ENCODE measurements at regions not wholly inside any gene's neighbourhood (a gene's known extent, or its start where the extent isn't known, plus 50 kb on each side); places are given as distances from the start of the nearest gene placed in this dataset.
A peak's percentile ranks its signal among the peaks of the same experiment; 100 is the strongest.
"Not testable (repeated sequence)": the region's sequence is repeated elsewhere in the genome, so short reads cannot be mapped to it uniquely, and the experiment has no call there.

DNA sequence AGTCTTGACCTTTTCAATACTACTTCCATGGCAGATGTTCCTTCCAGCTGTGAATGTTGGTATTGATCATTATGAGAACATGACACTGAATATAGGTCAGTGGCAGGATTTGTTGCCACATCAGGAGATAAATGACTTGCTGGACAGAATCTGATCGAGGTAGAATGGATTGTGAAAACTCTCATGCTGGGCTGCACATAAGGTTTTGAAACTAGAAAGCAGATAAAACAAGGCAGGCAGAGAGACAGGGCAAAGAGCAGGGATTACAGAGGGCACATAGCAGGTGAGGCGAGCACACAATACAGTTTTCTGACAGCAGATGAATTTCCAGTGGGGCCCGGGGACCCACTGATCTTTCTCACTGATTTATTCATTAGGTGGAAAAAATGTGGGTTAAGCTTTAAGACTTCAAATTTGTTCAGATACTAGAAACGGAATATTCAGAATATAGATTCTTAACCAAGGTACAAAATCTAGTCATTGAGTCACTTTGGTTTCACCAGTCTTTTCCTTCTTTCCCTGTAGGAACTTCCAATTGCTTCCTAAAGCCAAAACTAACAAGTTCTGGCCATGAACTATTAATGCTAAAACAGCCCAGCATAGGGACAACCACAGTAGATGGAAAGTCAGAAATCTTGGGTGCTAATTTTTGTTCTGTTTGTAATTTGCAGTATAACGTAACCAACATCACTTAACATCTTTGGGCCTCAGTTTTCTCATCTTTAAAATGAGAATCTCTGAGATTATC, 296.0 kb upstream of the PTBP2 start:
- DNase-seq (ENCODE audit: low spot score): peak; percentile 8

DNA sequence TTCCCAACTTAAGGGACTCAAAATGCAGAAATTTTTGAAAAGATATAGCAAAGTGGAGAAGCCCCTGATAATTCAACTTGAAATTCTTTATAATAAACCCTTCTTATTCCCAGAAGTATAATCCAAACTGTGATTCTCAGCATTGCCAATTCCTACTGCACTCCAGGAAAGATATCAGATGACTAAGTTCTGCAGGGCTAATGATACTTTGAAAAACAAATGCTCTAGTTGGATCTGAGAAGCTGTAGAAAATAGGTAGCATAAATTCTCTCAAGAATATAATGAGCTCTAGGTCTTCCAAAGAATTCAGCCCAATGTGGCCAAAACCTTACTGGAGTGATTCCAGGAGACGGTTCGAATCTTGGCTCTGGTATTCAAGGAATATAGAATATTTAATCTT, 294.0 kb upstream of the PTBP2 start:
- DNase-seq (ENCODE audit: low spot score): no peak

DNA sequence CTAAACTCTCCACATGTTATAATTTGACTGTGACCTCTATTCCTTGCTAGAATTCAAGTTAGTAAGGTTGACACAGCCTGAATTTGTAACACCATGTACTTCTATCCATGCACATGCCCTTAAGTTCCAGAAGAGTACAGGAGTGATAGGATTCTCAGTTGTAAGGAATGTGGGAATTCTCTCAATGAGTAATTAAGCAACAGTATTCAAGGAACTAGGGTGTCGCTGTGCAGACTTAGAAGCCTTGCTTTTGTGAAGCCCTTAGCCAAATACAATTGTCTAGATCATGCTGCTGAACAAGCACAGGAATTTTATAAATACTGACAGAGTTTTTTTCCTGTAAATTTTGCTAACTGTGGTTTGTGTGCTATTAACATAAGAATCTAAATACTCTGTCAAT, 276.3 kb upstream of the PTBP2 start:
- DNase-seq (ENCODE audit: low spot score): no peak

DNA sequence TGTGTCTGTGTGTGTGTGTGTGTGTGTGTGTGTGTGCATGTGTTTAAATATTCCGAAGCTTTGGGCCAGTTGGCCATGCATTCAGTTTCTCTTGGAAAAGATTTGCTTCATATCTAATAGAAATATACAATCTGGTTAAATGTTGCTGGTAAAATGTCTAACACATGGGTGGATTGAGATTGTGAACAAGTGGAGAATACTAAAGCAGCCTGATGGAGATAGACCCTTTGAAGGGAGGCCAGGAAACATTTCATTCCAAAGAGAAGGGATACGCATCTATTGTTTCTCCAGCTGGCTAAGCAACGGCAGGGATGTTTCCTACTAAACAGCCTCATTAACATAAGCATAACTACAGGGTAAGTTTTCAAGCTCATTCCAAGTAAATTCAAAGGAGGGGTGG, 257.5 kb upstream of the PTBP2 start:
- DNase-seq (ENCODE audit: low spot score): no peak

DNA sequence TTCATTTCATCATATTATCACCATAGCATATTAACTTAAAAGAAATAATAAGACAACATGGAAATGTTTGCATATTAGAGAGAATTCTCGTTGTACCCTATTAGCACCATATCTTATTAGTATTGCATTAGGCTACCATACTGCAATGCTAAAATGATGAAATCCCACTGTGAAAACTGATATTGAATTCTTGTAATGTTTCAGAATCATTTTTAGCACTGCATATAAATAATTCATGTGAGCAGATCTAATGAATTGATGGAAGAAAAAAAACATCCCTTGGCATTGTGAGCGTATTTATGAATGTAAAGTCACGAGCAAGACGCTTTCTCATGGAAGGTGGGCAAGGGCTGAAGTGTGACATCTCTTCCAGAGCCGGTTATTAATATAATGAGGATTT, 257.1 kb upstream of the PTBP2 start:
- DNase-seq (ENCODE audit: low spot score): no peak

DNA sequence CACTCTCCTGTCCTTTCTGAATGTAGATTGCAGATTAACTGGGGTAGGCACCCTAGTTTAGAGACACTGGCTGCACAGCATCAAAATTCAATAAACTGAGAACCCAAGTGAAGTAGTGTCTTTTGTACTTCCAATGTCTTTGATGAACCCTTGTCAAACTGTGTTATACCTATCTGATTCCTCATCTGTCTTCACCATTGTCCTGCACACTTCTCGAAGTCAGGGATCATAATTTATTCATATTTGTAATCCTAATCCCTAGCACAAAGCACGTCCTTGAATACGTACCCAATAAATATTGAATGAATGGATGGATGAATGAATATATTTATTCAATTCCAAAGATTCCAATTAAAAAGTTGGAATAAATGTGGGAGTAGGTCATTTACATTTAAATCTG, 256.6 kb upstream of the PTBP2 start:
- DNase-seq (ENCODE audit: low spot score): no peak

DNA sequence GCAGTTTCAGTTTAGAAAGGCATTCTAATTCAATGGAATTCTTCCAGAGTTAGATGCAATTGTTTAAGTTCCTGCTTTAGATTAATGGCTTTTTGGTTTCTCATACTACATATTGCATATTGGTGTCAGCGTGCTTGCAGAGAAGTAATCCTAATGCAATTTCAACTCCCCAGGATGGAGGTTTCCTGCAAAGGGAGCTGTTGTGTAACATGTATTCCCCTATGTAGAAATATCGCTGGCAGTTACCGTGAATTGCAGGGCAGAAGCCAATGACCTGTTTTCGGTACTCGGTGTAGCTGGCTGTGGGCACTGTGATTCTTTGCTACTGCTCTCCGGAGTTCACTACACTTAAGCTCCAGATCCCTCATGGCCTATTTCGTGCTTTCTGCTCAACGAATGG, 256.1 kb upstream of the PTBP2 start:
- DNase-seq (ENCODE audit: low spot score): peak; percentile 24

DNA sequence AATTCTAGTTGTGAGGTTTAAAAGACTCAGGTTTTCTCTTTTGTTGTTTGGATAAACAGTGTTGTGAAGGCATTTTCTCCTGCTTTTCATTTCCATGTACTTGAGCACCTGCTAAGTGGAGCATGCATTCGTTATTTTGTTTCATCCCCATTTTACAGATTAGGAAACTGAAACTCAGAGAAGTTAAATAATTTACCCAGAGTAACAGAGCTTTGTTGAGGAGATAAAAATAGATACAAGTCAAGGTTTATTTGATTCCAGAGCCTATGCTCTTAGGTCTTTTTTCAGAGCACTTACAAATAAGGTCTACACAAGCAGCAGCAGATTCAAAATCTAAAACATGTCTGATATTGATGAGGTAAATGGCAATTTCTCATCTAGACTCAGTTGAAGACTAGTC, 254.7 kb upstream of the PTBP2 start:
- DNase-seq (ENCODE audit: low spot score): no peak

DNA sequence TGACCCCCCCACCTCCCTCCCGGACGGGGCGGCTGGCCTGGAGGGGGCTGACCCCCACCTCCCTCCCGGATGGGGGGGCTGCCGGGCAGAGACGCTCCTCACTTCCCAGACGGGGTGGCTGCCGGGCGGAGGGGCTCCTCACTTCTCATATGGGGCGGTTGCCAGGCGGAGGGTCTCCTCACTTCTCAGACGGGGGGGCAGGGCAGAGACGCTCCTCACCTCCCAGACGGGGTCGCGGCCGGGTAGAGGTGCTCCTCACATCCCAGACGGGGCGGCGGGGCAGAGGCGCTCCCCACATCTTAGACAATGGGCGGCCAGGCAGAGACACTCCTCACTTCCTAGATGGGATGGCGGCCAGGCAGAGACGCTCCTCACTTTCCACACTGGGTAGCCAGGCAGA, 251.9 kb upstream of the PTBP2 start:
- DNase-seq (ENCODE audit: low spot score): not testable (repeated sequence)

DNA sequence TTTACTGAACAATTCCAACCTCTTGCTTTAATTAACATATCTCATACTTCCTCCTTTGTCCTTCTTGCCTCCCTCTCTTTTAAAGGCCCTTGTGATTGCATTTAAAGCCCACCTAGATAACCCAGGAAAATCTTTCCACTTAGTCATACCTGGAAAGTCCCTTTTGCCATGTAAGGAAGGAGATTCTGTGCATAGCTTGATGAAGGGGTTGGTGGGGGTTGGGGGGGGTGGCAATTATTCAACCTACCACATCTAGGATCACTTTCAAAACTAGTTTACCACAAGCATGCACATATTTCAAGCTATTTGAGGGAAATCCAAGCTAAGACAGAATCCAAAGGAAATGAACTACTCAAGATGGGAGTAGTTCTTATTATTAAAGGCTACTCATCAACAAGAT, 249.1 kb upstream of the PTBP2 start:
- no peak for DNase-seq (ENCODE audit: low spot score)

DNA sequence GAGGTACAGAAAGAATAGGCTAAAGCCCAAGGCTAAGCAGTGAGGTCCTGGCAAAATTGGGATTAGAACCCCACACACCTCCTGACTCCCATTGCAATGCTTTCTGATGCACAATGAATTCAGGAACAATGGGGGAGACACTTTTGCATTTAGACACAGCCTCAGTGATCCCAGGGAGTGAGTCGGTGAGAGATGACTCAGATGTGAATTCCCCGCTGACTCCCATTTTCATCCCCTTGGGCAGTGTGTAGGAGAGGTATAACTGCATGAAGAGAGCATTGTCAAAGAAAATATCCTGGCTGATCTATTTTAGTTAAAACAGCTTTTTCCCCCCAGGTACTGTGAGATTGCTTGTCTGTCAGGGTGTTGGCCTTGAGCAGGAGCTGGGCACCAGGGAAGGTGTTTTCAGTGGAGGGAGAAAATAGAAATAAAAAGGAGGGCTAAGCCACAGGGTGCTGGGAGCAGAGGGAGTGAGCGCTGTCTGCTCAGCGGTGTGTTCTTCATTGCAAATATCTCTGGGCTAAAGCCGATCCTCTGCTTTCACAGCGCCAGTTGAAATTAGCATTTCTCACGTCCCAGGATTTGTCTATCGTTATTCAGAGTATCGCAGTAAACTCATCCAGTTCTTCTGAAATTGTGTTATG, 247.7 kb upstream of the PTBP2 start:
- no peak for DNase-seq (ENCODE audit: low spot score)

DNA sequence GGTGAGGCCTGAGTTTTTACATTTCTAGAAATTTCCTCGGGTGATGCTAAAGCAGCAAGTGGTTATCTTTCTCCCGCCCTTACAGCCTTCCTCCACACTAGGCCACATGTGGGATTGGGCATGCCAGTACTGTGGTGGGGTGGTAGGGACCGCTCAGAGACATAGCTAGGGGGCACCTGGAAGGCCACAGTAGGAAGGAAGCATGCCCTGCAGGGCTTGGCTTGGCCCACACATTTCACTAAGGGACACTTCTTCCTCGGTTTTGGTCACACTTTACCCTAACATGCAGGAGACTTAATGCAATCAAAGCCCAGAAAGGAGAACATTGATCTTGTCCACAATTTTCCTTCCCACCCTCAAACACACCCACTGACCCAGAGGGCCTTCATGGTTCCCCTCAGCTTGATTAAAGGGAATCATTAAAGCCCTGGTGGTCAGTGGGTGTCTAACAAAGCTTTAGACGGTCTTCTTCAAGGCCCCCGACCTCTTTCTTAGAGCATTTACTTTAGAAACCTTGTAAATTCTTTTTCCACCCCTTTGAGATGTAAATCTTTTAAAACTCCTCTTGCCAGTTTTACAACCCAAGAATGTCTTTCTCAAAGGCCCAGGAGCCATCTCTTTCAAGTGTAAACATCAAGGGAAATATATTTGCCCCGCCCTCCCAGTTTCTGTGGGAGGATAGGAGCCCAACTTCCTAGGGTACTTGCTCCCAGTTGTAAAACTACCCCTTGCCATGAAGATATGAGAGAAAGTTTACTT, 246.4 kb upstream of the PTBP2 start:
- DNase-seq (ENCODE audit: low spot score): no peak

DNA sequence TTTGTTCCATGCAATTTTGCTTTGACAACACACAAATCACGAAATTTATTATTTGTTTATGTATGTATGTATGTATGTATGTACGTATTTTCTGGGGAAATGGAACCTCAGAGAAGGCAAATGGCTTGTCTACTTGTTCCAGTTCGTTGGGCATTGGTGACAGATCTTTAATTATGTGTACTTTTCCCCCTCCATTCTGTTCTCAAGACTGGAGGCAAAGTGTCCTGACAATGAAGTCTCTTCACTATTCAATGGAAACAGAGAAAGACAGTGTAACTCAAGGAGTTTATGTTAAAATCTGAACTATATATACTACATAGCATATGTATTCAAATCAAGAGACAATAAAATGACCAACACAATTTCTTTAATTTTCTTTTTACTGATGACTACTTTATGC, 245.7 kb upstream of the PTBP2 start:
- no peak for DNase-seq (ENCODE audit: low spot score)

DNA sequence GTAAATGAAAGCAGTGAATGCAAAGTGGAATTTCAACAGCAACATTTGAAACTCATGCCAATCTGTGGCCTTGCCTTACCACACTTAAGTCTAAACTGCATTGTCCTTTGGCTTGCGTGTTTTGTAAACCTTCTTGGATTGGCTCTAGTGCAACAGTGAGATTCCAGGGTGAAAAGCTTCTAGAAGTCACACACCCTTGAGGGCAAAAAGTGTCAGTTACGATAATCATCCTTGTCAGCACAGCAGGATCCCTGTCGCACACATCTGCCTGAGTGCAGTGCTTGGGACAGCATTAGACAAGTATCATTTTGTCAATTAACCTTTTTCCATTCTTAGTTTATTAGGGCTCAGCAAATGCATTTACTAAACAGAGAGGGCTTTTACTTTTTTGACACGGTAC, 243.4 kb upstream of the PTBP2 start:
- no peak for DNase-seq (ENCODE audit: low spot score)

DNA sequence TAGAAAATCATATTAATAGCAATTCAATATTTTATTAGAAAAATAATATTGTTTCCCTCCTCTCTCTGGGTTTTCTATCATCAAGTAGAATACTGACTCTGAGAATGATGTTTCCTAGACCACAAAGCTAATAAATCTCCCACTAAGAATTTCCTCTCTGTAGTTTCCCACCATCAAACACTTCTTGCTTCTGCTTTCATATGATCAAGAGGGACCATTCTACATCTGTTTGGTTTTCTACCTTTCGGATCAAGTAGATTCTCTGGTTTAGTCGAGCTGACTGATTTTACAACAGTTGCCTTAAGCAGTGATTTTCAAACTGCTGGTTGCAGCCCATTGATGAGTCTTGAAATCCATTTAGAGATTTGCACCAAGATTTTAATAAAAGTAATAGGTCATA, 240.2 kb upstream of the PTBP2 start:
- DNase-seq (ENCODE audit: low spot score): no peak

DNA sequence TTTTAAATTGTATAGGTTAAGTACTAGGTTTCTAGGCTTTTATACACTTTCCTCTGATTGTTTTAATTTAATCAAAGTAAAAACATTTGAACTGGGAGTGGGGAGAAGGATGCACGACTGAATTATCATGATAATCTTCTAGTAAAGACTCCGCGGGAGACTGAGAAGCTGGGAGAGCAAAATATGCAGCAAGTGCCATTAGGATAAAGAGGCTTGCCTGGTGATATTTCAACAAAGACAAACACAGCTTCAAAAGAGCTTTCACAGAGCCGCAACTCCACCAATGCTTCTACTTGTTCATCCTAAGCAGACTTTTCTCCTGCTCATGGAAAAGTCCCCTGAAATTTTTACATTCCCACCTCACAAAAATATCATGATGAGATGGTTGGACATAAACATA, 239.0 kb upstream of the PTBP2 start:
- DNase-seq (ENCODE audit: low spot score): no peak

DNA sequence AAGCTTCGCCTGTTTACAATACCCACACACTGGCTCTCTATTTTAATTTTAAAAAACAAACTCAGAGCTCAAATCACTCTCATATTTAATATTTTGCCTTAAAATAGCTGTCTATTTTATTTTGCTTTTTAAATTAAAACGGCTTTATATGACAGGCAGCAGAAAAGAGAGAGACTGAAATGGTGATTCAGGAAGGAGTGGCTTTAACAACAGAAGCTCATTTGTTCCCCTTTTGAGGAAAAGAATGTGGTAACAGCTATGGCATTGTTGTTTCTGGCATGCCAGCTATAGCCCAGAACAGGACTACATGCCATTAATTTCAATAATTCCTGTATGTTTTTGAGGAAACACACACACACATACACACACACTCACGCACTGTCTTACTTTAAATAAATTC, 234.2 kb upstream of the PTBP2 start:
- DNase-seq (ENCODE audit: low spot score): no peak

DNA sequence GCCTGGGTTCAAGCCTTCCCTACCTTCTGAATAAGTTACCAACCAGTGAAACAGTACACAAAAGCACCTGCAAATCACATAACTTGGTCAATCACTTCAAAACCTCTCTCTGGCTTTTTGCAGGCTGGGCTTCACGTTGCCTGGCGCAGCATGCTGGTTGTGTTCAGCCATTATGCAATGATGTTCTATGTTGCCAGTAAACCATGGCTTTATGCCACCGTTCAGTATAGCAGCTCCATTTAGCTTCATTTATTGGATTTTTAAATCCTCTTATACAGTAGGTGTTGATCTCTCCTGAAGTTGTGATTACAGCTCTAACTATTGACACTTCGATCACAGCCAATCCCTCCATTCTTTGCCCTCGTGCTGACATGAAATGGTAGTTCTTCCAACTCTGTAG, 233.6 kb upstream of the PTBP2 start:
- no peak for DNase-seq (ENCODE audit: low spot score)

DNA sequence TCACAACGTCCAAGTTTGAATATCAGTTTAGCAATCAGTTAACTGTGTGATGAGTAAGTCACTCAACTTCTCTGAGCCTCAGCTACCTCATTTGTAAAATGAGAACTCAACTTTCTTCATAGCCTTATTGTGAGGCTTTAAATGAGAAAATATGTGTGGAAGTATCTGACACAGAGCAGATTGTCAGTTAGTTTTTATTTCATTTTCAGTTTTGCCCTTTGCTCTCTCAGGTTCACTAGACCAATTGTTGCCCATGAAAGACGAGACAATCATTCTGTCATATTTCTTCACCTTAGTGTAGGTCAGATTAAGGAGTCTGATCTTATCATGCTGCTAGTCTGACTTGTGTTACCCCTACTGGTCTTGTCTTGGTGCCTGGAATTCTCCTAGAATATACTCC, 232.8 kb upstream of the PTBP2 start:
- no peak for DNase-seq (ENCODE audit: low spot score)

DNA sequence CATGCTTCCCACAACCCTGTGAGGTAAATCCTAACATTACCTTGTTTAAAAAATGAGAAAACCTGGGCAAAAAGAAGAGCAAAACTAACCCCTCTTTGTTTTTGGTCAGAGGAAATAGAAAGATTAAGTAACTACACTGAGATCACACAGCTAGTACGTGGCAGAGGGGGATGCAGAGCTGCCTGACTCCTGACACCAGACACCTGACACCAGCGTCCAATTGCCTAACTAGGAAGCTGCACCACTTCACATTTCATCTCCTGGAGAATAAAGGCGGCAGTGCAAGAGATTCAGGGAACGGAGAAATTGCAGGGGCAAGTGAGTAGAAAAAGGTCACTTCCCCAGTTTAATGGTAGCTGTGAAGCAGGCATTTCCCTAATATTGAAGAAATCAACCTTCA, 229.3 kb upstream of the PTBP2 start:
- no peak for DNase-seq (ENCODE audit: low spot score)

DNA sequence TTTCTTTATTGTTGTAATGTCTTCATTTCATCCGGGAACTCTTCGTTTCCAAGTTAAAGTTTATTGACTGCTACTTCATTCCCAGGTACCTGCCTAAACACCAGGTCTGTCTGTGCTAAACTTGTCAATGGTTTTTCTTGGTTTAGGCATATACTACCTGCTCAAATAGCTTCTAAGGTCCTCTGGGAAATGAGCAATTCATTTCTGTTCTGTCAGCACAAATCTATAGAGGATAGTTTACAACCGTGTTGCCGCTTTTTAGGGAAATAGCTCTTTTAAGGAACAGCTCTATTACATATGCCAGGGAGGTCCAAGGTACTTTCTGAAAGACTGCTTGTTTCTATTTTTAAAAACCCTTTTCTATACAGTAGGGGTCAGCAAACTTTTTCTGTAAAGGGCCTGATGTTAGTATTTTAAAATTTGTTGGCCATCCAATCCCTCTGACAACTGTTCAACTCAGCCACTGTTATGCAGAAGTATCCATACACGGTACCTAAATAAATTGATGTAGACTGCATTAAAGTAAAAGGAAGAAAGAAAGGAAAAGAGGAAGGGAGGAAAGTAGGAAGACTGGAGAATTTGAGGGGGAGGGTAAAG, 222.7 kb upstream of the PTBP2 start:
- DNase-seq (ENCODE audit: low spot score): no peak

DNA sequence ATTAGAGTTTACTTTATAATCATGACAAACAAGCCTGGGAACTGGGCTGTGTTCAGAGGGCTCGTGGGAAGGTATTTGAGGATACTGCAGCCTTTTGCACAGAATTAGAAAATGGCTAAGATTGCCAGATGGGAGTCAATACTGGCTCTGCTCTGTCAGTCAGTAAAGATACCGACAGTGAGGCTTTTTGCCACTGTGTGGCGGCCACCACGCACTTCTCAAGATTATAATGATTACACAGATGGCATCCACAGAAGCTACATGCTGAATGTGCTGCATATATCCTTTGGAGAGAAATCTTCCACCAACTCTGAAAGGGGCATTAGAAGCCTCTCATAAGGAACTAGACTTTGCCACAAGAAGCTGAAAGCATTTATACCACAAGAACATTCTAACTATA, 213.4 kb upstream of the PTBP2 start:
- DNase-seq (ENCODE audit: low spot score): no peak

DNA sequence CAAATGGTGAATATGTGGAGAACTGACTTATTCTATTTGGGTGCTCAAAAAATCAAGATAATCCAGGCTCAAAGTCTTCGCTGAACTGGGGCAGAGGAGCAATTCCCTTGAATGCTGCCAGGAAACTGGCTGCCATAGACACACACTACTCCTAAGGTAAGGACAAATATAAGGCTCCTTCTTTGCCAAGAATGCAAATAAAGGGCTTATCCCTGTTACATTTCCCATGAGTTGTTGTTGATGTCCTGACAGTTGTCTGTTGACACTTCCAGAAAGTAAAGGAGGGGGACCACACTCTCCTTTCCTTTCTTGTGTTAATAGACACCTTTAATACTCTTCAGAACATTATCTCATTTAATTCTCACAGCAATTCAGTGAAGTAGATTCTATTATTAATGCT, 212.2 kb upstream of the PTBP2 start:
- DNase-seq (ENCODE audit: low spot score): no peak
